Muscle layer of duodenum (tissue), 2 donors: ENCODE measurements at regions not wholly inside any gene's neighbourhood (a gene's known extent, or its start where the extent isn't known, plus 50 kb on each side); places are given as distances from the start of the nearest gene placed in this dataset.

ENCODE experiments used
- H3K27ac ChIP-seq: one replicate; pipeline ENCODE4 v1.7.0; 2013; ENCODE audit warnings: mild to moderate bottlenecking, low read length
- H3K27me3 ChIP-seq: one replicate; pipeline ENCODE4 v1.7.0; 2013; ENCODE audit warnings: low read depth, mild to moderate bottlenecking, control low read depth, low read length
- H3K36me3 ChIP-seq, 2 donors: one replicate each; pipeline ENCODE4 v1.7.0; 2013; ENCODE audit warnings: low read length in 2 of 2, control low read depth in 1 of 2, mild to moderate bottlenecking in 1 of 2; ENCODE audit not compliant: insufficient read depth in 2 of 2, control insufficient read depth in 1 of 2
- H3K4me1 ChIP-seq, 2 donors: one replicate each; pipeline ENCODE4 v1.7.0; 2013; ENCODE audit warnings: low read length in 2 of 2, mild to moderate bottlenecking in 2 of 2, control low read depth in 1 of 2, moderate library complexity in 1 of 2; ENCODE audit not compliant: insufficient read depth in 2 of 2, control insufficient read depth in 1 of 2
- H3K4me3 ChIP-seq, 2 donors: one replicate each; pipeline ENCODE4 v1.7.0; 2013; ENCODE audit warnings: low read length in 2 of 2, low read depth in 1 of 2, mild to moderate bottlenecking in 1 of 2
- H3K9me3 ChIP-seq, 2 donors: one replicate each; pipeline ENCODE4 v1.7.0; 2013; ENCODE audit warnings: low read length in 2 of 2, control low read depth in 1 of 2, mild to moderate bottlenecking in 1 of 2; ENCODE audit not compliant: control insufficient read depth in 1 of 2
- donor health status: healthy.

- H3K9me3 ChIP-seq: no peaks in the 10 kb centered on the region
- no peaks in the 10 kb centered on the region for H3K36me3 ChIP-seq
- no peaks in the 10 kb centered on the region for H3K4me1 ChIP-seq
- H3K27ac ChIP-seq: no peak overlapping the region
- no peaks in the 10 kb centered on the region for H3K27me3 ChIP-seq
- no peak overlapping the region for H3K4me3 ChIP-seq
Measured at GRCh38 chr3:21859124-21860081, 108.4 kb upstream of the ZNF385D start.

GRCh38 chr3:21860082-21860475, 109.1 kb upstream of the ZNF385D start:
- no peak overlapping the region for H3K4me3 ChIP-seq
- H3K4me1 ChIP-seq: no peaks in the 10 kb centered on the region
- H3K9me3 ChIP-seq: no peaks in the 10 kb centered on the region
- H3K27ac ChIP-seq: no peak overlapping the region
- H3K27me3 ChIP-seq: no peaks in the 10 kb centered on the region
- no peaks in the 10 kb centered on the region for H3K36me3 ChIP-seq

GRCh38 chr3:21860657-21861056, 109.6 kb upstream of the ZNF385D start:
- Histone ChIP-seq H3K4me1 (no peaks in the 10 kb centered on the region), H3K27me3 (no peaks in the 10 kb centered on the region), H3K27ac (no peak overlapping the region), H3K36me3 (no peaks in the 10 kb centered on the region), H3K9me3 (no peaks in the 10 kb centered on the region), H3K4me3 (no peak overlapping the region)

GRCh38 chr3:21876782-21877181, 125.8 kb upstream of the ZNF385D start:
- no peaks in the 10 kb centered on the region for H3K36me3 ChIP-seq
- no peak overlapping the region for H3K27ac ChIP-seq
- no peaks in the 10 kb centered on the region for H3K4me1 ChIP-seq

GRCh38 chr3:21877214-21877754, 126.3 kb upstream of the ZNF385D start:
- no peaks in the 10 kb centered on the region for H3K9me3 ChIP-seq
- H3K27me3 ChIP-seq: no peaks in the 10 kb centered on the region
- H3K4me3 ChIP-seq: no peak overlapping the region
- no peaks in the 10 kb centered on the region for H3K4me1 ChIP-seq
- no peaks in the 10 kb centered on the region for H3K36me3 ChIP-seq
- no peak overlapping the region for H3K27ac ChIP-seq

More at GRCh38 chr3:21876782-21877181, 125.8 kb upstream of the ZNF385D start:
- Histone ChIP-seq H3K27me3 (no peaks in the 10 kb centered on the region), H3K4me3 (no peak overlapping the region), H3K9me3 (no peaks in the 10 kb centered on the region)

GRCh38 chr3:21879184-21879886, 128.3 kb upstream of the ZNF385D start:
- no peaks in the 10 kb centered on the region for H3K27me3 ChIP-seq

GRCh38 chr3:21888656-21889055, 137.6 kb upstream of the ZNF385D start:
- H3K36me3 ChIP-seq: no peaks in the 10 kb centered on the region
- H3K4me3 ChIP-seq: no peak overlapping the region
- no peaks in the 10 kb centered on the region for H3K9me3 ChIP-seq
- no peaks in the 10 kb centered on the region for H3K4me1 ChIP-seq
- no peaks in the 10 kb centered on the region for H3K27me3 ChIP-seq
- no peak overlapping the region for H3K27ac ChIP-seq

More at GRCh38 chr3:21879184-21879886, 128.3 kb upstream of the ZNF385D start:
- Histone ChIP-seq H3K36me3 (no peaks in the 10 kb centered on the region), H3K4me3 (no peak overlapping the region), H3K4me1 (no peaks in the 10 kb centered on the region), H3K9me3 (no peaks in the 10 kb centered on the region), H3K27ac (no peak overlapping the region)

- Histone ChIP-seq H3K27me3 (no peaks in the 10 kb centered on the region), H3K36me3 (no peaks in the 10 kb centered on the region), H3K4me1 (no peaks in the 10 kb centered on the region), H3K4me3 (no peak overlapping the region), H3K27ac (no peak overlapping the region), H3K9me3 (no peaks in the 10 kb centered on the region)
Measured at GRCh38 chr3:21889166-21889565, 138.2 kb upstream of the ZNF385D start.

GRCh38 chr3:21892104-21892503, 141.1 kb upstream of the ZNF385D start:
- Histone ChIP-seq H3K9me3 (no peaks in the 10 kb centered on the region), H3K27me3 (no peaks in the 10 kb centered on the region), H3K27ac (no peak overlapping the region), H3K4me3 (no peak overlapping the region), H3K36me3 (no peaks in the 10 kb centered on the region), H3K4me1 (no peaks in the 10 kb centered on the region)

- H3K4me3 ChIP-seq: no peak overlapping the region
- H3K9me3 ChIP-seq: no peaks in the 10 kb centered on the region
- no peak overlapping the region for H3K27ac ChIP-seq
- H3K36me3 ChIP-seq: no peaks in the 10 kb centered on the region
- no peaks in the 10 kb centered on the region for H3K27me3 ChIP-seq
- peaks cover 0 to 3% of the 10 kb centered on the region in 2 donors for H3K4me1 ChIP-seq
Measured at GRCh38 chr3:21893242-21893641, 142.2 kb upstream of the ZNF385D start.
